GM19238 (cell line): ENCODE measurements at regions not wholly inside any gene's neighbourhood (a gene's known extent, or its start where the extent isn't known, plus 50 kb on each side); places are given as distances from the start of the nearest gene placed in this dataset.

Experiments
- DNase-seq: peaks from one replicate; pipeline ENCODE4 v3.0.0; 2011; ENCODE audit warnings: low spot score; ENCODE audit not compliant: insufficient read length

DNA sequence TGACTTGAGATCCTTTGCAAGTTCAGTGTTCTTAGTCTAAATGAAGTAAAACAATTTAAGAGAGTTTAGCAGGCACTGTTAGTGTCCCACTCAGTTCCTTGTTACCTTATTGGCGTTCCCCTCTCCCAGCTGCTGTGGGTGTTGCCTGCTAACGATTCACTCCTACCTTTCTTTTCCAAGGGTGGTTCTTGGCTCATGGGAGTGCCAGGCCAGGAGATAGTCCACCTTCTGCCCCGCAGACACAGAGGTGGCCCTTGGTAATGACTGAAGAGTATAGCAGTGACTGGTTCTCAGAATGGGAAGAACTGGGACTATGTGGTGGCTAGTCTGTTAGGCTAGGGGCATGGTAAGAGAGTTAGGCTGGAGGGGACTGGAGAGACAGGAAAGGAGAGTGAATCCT, 240.4 kb downstream of the EDEM1 start:
- DNase-seq = no peak

DNA sequence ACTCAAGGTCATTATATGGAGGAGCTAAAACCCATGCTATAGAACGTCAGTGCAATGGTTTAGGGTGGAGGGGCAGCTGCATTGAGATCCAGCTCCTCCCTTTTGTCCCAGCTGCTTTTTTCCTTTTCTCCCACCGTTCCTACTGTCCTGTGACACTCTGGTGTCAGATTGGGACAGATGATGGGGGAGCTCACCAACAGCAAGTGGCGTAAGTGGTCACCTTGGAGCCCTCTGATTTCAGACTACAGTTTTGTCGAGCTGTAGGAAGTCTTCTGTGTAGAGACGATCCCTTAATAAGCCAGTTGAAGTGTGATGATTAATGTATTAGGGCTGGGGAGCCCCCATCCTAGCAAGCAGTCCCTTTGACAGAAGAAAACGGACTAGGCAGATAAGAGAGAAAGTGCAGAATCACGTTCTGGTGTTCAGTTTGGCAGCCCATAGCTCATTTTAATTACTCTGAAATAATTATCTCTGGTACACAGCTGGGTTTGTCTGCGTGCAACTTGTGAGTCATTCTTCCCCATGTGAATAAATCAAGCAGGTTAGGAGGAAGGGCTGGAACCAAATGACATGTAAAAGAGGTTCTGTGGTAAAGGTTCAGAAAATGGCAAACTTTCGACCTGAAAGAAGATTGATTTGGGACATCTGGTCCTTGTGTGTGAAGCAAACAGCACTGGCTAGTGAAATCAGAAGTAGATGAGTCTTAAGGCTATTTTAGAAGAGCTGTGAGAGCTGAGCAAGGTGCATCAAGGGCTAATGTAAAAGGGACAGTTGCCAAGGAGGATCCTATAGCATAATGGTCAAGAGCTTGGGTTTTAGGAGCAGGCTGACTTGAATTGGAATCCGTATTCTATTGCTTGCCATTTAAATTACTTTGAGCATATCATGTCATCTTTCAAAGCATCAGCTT, 241.4 kb downstream of the EDEM1 start:
- peak; percentile 11 for DNase-seq

DNA sequence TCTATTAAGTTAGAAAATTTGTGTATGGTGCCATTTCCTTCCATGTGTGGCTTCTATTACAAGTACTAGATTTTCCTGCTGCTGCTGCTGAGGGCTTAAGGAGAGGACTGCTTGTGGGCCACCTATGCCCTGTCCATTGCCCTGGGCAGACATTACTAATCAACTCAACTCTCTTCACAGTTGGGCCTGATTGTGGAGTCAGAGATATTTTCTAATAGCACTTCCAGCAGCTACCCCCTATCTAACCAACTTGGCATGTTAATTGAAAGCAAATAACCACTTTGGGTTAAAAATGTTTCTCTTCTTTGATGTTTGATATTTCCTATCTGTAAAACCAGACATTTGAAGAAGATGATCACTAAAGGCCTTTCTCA, 242.0 kb downstream of the EDEM1 start:
- DNase-seq = no peak

DNA sequence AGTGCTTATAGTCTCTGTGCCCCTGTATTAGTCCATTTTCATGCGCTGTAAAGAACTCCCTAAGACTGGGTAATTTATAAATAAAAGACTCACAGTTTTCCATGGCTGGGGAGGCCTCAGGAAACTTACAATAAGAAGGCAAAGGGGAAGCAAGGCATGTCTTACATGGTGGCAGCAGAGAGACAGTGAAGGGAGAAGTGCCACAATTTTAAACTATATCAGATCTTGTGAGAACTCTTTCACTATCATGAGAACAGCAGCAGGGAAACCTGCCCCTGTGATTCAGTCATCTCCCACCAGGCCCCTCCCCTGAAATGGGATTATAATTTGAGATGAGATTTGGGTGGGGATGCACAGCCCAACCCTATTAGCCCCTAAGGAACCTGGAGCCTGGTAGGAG, 243.2 kb downstream of the EDEM1 start:
- DNase-seq = no peak

DNA sequence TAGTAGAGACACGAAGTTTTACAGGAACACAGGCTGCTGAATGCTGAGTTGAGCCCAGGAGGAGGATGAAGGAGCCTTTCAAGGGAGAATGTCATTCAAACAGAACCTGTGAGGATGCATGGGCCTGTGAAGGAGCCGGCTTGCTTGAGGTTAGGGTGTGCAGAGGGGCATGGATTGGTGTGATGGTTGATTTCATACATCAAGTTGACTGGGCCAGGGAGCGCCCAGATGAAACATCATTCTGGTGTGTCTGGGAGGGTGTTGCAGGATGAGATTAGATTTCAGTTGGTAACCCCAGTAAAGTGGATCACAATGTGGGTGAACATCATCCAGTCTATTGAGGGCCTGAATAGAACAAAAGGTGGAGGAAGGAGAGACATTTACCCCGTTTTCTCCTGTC, 243.6 kb downstream of the EDEM1 start:
- no peak for DNase-seq

DNA sequence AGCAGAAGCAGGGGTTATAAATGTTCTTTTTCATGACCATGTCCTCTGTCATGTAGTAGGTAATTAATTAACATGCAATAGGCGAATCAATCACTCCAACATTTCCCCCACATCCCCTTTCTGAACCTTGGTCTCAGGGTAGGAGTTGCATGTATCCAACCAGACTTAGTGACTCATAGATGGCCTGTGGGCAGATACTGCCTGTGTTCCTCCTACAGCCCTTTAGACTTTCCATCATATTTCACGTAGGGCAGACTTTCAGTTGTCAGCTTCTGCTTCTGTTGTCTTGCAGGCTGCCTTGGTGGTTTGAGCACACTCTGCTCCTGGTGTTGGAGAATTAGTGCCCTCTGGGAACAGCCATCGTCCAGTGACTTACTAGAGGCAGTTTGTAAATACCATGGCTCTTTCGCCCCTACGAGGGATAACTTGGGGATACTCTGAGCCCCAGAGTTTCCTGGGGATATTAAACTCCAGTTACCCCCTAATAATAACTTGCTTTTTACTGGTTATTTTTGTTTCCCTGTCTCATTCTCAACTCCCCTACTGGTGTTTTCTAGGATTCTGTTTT, 244.4 kb downstream of the EDEM1 start:
- no peak for DNase-seq

DNA sequence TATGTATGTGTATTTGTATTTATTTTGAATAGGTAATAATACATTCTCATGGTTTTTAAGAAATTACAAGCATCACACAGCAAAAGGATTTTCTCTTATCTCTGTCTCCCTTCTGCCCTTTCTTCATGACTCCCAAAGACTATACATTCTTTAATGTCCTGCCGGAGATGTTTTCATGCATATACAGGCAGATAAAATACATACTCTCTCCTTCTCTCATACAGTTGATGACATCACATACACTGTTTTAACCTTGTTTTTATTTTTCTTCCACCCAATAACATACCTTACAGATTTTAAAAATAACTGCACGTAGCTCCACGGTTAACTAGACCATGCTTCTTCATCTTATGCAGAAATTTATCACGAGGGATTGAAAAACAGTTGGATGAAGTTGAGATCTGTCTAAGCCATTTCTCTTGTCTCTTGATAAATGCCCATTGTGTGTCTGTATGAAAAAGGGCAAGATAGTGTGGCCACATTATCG, 249.8 kb downstream of the EDEM1 start:
- no peak for DNase-seq

DNA sequence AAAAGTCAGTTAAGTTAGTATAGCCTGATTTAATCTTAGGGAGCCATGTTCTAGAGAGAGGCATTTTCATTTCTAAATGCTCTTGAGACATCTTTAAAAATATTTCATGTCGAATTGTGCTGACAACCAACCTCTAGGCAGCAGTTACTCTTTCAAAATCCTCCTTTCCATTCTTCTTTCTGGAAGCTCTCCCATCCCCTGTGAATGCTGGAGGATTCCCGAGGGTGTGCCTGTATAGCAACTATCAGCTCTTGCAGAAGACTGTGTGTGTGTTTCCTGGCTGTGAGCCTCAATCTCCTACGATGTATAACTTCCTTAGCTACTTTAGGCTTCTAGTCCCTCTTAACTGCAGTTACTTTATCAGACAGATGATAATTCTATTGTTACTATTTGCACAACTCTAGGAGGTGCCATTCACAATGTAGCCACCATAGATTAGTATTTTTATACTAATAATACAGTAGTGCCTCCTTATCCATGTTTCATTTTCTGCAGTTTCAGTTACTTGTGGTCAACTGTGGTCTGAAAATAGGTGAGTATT, 250.3 kb downstream of the EDEM1 start:
- DNase-seq = no peak

DNA sequence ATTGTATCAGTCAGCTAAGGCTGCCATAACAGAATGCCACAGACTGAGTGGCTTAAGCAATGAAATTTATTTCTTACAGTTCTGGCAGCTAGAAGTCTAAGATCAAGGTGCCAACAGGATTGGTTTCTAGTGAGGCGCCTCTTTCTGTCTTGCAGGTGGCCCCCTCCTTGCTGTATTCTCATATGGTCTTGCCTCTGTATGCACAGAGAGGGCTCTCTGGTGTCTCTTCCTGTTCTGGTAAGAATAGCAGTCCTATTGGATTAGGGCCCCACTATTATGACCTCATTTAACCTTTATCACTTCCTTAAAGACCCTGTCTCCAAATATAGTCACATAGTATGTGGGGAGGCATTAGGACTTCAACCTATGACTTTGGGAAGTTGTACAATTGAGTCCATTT, 253.9 kb downstream of the EDEM1 start:
- DNase-seq = no peak

DNA sequence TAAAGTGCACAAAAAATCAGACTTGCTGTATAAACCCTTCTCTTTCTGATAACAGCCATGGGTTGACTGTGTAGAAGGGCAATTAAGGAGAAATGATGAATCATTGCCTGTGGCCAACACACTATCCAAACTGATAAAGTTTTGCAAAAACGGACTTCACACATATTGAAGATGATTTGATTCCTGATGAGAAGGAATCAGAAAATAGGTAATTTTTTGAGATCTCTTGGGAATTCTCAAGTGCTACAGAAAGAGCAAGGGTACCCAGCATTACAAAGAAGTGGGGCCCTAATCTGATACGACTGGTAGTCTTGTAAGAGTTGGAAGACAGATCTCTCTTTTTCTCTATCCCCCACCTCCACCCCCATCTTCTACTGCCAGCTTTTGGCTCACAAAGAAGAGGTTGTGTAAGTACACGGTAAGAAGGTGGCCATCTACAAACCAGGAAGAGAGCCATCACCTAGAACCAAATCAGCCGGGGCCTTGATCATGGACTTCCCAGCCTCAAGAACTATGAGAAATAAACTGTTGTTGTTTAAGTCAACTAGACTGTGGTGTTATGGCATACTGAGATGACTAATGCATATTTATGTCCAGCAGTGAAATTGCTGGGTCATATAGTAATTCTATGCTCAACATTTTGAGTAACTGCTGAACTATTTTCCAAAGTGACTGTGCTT, 254.7 kb downstream of the EDEM1 start:
- no peak for DNase-seq

DNA sequence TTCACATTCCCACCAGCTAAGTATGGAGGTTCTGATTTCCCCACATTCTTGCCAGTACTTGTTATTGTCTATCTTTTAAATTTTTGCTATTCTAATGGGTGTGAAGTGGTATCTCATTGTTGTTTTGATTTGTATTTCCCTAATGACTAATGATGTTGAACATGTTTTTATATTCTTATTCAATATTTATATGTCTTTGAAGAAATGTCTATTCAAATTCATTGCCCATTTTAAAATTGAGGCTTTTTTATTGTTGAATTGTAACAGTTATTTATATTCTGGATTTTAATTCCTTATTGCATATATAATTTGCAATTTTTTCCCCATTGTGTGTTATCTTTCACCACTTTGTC, 255.3 kb downstream of the EDEM1 start:
- no peak for DNase-seq

DNA sequence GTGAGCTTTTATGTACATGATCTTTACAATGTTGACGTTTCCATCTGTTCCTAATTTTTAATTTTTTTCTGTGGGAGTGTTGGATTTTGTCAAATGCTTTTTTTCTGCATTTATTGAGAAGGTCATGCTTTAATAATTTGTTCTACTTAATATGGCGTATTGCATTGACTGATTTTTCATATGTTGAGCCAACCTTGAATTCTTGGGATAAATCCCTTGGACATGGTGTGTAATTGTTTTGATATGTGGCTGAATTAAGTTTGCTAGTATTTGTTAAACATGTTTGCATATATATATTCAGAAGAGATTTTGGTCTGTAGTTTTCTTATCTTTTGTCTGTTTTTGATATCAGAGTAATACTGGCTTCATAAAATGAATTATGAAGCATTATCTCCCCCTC, 256.7 kb downstream of the EDEM1 start:
- no peak for DNase-seq

DNA sequence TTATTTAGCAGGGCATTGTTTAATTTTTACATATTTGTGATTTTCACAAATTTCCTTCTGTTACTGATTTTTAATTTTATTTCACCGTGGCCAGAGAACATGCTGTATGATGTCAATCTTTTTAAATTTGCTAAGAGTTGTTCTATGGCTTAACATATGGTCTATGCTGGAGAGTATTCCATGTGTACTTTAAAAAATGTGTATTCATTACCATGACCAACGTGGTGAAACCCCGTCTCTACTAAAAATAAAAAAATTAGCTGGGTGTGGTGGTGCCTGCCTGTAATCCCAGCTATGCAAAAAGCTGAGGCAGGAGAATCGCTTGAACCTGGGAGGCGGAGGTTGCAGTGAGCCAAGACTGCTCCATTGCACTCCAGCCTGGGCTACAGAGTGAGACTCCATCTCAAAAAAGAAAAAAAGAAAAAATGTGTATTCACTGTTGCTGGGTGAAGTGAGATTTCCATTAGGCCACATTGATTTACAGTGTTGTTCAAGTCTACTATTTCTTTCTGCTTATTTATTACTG, 258.2 kb downstream of the EDEM1 start:
- no peak for DNase-seq

DNA sequence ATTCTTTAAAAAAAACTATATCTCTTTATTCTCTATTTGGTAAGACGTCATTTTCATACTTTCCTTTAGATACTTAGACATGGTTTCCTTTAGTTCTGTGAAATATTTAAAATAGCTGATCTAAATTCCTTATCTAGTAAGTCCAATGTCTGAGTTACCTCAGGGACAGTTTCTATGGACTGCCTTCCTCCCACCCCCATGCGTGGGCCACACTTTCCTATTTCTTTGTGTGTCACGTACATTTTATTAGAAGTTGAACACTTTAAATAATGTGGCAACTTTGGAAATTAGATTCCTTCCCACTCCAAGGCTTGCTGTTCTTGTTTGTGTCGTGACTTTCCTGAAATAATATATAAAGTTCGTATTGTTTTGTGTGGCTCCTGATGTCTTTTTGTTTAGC, 260.7 kb downstream of the EDEM1 start:
- no peak for DNase-seq

DNA sequence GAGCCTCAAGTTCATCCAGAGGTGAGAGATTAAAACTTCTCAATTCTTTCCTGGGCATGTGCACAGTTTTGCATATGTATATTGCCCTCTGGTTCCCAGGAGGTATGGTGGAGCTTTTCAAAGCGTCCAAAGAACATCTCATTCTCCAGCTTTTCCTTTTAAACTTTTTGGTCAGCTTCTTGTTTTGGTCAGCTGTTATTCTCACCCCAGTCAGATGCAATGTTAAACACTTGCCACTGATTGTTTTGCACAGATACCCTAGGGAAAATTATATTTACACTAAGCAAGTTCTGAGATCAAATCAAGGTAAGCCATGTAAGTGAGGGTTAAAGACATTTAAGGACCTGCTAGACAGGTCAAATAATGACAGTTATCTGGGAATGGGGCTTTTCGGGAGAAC, 261.3 kb downstream of the EDEM1 start:
- no peak for DNase-seq

DNA sequence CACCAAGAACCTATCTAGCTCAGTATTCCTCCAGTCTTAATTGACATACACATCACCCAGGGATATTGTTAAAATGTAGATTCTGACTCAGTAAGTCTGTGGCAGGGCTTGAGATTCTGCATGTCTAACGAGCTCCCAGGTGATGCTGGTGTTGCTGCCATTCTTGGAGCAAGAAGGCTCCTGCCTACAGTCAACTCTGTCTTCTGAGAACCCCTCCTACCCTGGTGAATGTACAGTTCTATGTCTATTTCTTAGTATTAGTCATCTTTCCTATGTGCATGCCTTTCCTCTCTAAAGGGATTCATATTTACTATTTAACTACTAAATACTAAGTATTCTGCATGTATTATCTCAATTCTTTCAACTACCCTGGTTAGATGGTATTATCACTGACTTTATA, 268.7 kb downstream of the EDEM1 start:
- DNase-seq = no peak

DNA sequence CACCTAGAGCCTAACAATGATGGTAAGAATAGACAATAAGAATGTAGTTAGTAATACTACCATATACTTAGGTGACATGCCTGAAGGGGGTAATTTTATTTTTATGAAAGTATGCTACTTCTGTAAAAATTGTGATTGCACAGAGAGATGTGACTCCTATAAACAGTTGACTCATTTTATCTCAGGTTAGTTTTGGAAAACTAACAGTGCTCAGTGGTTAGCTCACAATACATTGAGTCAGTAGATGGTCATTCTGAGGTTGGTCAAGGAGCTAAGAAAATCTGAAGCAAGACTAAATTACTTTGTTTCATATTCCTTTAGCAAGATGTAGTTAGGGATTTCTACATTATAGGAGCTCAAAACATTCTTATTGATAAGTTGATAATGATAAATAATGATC, 271.0 kb downstream of the EDEM1 start:
- DNase-seq = no peak

DNA sequence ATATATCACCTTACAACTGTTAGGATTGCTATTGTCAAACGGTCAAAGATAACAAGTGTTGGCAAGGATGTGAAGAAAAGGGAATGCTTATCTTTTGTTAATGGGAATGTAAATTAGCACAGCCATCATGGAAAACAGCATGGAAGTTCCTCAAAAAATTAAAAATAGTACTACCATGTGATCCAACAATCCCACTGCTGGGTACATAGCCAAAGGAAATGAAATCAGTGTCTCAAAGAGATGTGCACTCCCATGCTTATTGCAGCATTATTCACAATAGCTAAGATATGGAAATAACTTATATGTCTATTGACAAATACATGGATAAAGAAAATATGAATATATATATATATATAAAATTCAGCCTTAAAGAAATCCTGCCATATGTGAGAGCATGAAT, 274.6 kb downstream of the EDEM1 start:
- DNase-seq = no peak

DNA sequence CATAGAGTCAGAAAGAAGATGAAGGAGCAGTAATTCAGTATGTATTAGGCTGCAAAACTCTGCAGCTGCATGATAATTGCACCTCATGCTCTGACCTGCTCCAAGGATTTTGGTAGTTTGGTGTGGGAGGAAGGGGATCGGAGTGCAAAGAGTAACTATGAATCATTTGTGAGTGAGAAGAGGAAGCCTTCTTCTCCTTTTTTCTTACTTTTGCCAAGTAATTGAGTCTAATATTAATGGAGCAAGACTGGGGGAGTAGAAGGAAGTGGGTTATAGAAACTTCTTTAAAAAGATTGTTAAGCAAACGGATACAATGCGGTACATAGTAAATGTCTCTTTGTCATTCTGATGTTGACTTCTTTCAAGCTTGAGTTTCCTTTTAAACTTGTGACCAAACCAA, 276.5 kb downstream of the EDEM1 start:
- DNase-seq = no peak

DNA sequence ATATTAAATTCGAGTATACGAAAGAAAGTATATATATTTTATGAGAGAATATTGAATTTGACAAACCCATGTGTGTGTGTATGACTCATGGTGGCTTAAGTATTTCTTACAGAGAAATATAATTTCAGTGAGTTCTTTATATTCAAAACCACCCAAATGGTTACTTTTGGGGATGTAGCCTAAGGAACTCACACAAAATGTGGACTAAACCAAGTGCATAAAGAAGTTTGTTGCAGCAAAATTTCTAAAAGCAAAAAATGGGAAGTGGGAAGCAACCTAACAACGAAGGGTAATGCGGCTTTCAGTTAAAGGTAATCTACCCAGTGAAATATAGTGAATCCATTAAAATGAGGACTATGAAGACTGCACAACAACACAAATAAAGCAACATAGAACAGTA, 277.1 kb downstream of the EDEM1 start:
- no peak for DNase-seq

DNA sequence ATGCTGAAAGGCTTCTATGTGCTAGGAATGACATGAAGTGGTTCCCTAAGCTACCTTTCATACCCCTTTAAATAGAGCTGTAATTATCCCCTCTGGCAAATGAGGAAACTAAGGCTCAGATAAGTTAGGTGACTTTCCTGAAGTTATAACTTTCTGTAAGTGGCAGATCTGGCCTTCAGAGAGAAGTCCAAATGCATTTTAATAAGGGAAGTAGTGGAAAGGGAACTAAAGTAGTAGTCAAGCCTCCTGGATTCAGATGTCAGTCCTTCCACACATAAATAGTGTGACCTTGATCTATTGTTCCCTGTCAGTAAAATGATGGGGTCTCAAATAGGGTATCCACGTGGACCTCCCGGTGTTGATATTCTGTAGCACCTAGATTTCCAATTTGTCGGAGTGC, 277.7 kb downstream of the EDEM1 start:
- no peak for DNase-seq

DNA sequence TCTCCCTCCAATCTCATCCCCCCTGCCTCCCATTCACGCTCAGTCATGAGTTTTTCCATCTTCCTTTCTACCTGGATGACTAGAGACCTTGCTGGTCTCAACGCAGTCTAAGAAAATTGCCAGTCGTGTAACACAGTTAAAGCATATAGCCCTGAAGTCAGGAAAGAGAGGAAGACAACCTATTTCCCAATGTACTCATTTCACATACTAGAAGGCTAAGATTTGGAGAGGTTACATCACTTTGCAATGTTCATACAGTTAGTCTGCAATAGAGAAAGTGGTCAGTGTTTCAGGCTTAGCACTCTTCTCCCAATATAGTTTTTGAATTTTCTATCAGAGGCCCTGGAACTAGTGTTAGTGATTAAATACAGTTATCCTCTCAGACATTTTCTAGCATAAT, 278.6 kb downstream of the EDEM1 start:
- DNase-seq = no peak
